Mesenchymal stem cell (in vitro differentiated cells and primary cell): ENCODE measurements at regions not wholly inside any gene's neighbourhood (a gene's known extent, or its start where the extent isn't known, plus 50 kb on each side); places are given as distances from the start of the nearest gene placed in this dataset.

Experiments
- DNase-seq: peaks from one replicate; pipeline ENCODE4 v3.0.0-alpha.2; 2013
- H2AFZ ChIP-seq: one replicate; pipeline ENCODE4 v1.6.1; 2013; ENCODE audit warnings: low read depth, mild to moderate bottlenecking, control low read depth, inconsistent platforms, low read length, moderate library complexity
- H2AK5ac ChIP-seq: 2 replicates; pipeline ENCODE4 v1.6.1; 2013; ENCODE audit warnings: low read length, moderate library complexity, mild to moderate bottlenecking, inconsistent platforms; ENCODE audit not compliant: severe bottlenecking
- H2BK120ac ChIP-seq: one replicate; pipeline ENCODE4 v1.6.1; 2013; ENCODE audit warnings: low read depth, mild to moderate bottlenecking, inconsistent platforms, low read length, moderate library complexity
- H2BK12ac ChIP-seq, 2 experiments: one replicate each; pipeline ENCODE4 v1.6.1; 2013; ENCODE audit warnings: inconsistent platforms in 2 of 2, low read length in 2 of 2, mild to moderate bottlenecking in 2 of 2, moderate library complexity in 2 of 2, control low read depth in 1 of 2
- H2BK15ac ChIP-seq: one replicate; pipeline ENCODE4 v1.6.1; 2013; ENCODE audit warnings: mild to moderate bottlenecking, low read depth, inconsistent platforms; ENCODE audit not compliant: poor library complexity, severe bottlenecking
- H2BK5ac ChIP-seq: 2 replicates; pipeline ENCODE4 v1.6.1; 2013; ENCODE audit warnings: low read depth, mild to moderate bottlenecking, low read length, control low read depth, inconsistent platforms; ENCODE audit not compliant: poor library complexity, severe bottlenecking
- H3K14ac ChIP-seq, 2 experiments: one replicate each; pipeline ENCODE4 v1.6.1; 2013; ENCODE audit warnings: inconsistent platforms in 2 of 2, low read length in 2 of 2, control low read depth in 1 of 2, mild to moderate bottlenecking in 1 of 2, moderate library complexity in 1 of 2
- H3K18ac ChIP-seq, 2 experiments: one replicate each; pipeline ENCODE4 v1.6.1; 2013; ENCODE audit warnings: inconsistent platforms in 2 of 2, low read length in 2 of 2, control low read depth in 1 of 2, low read depth in 1 of 2, mild to moderate bottlenecking in 1 of 2
- H3K23ac ChIP-seq, 2 experiments: one replicate each; pipeline ENCODE4 v1.6.1; 2013; ENCODE audit warnings: inconsistent platforms in 2 of 2, low read length in 2 of 2, mild to moderate bottlenecking in 2 of 2, moderate library complexity in 2 of 2, control low read depth in 1 of 2
- H3K27ac ChIP-seq: 2 replicates; pipeline ENCODE4 v1.5.1; 2013; ENCODE audit warnings: mild to moderate bottlenecking, moderate library complexity, low read length, control low read depth, inconsistent platforms; ENCODE audit not compliant: poor library complexity, severe bottlenecking
- H3K27me3 ChIP-seq, 2 experiments: 2 replicates each; pipeline versions ENCODE4 v1.6.1 to v1.7.0; 2013; ENCODE audit warnings: low read length in 2 of 2, mild to moderate bottlenecking in 2 of 2, moderate library complexity in 2 of 2, control low read depth in 1 of 2, inconsistent platforms in 1 of 2; ENCODE audit not compliant: control insufficient read depth in 1 of 2, insufficient read depth in 1 of 2
- H3K36me3 ChIP-seq, 2 experiments: 2 replicates each; pipeline versions ENCODE4 v1.6.1 to v1.7.0; 2013; ENCODE audit warnings: low read length in 2 of 2, control low read depth in 1 of 2, inconsistent platforms in 1 of 2, low read depth in 1 of 2, mild to moderate bottlenecking in 1 of 2; ENCODE audit not compliant: insufficient read depth in 2 of 2, control insufficient read depth in 1 of 2
- H3K4ac ChIP-seq, 2 experiments: one replicate each; pipeline ENCODE4 v1.6.1; 2013; ENCODE audit warnings: inconsistent platforms in 2 of 2, low read length in 2 of 2, mild to moderate bottlenecking in 2 of 2, moderate library complexity in 2 of 2, control low read depth in 1 of 2, low read depth in 1 of 2
- H3K4me1 ChIP-seq: 2 replicates; pipeline ENCODE4 v1.6.1; 2013; ENCODE audit warnings: low read depth, low read length, control low read depth; ENCODE audit not compliant: control insufficient read depth, insufficient read depth
- H3K4me2 ChIP-seq: 2 replicates; pipeline ENCODE4 v1.6.1; 2013; ENCODE audit warnings: low read length, mild to moderate bottlenecking, inconsistent platforms; ENCODE audit not compliant: poor library complexity, severe bottlenecking
- H3K4me3 ChIP-seq, 2 experiments: 2 replicates each; pipeline versions ENCODE4 v1.5.1 to v1.7.0; 2013; ENCODE audit warnings: low read length in 2 of 2, mild to moderate bottlenecking in 2 of 2, control low read depth in 1 of 2, low read depth in 1 of 2; ENCODE audit not compliant: insufficient read depth in 1 of 2
- H3K79me1 ChIP-seq: replicated peaks from 2 replicates; pipeline ENCODE4 v1.6.1; 2013; ENCODE audit warnings: mild to moderate bottlenecking, control low read depth, low read length, inconsistent platforms; ENCODE audit not compliant: poor library complexity, severe bottlenecking
- H3K9ac ChIP-seq: 2 replicates; pipeline ENCODE4 v1.7.0; 2013; ENCODE audit warnings: mild to moderate bottlenecking, low read length, moderate library complexity
- H3K9me3 ChIP-seq: 2 replicates; pipeline ENCODE4 v1.7.0; 2013; ENCODE audit warnings: mild to moderate bottlenecking, low read length; ENCODE audit not compliant: control insufficient read depth
- H4K8ac ChIP-seq: one replicate; pipeline ENCODE4 v1.6.1; 2013; ENCODE audit warnings: inconsistent platforms, mild to moderate bottlenecking, low read length, moderate library complexity
- H4K91ac ChIP-seq: one replicate; pipeline ENCODE4 v1.6.1; 2013; ENCODE audit warnings: mild to moderate bottlenecking, low read length, inconsistent platforms
- WGBS: methylation state at CpG from one replicate; pipeline ENCODE4 v1.1.7; 2013; ENCODE audit warnings: mixed read lengths; 5-methylcytosine and 5-hydroxymethylcytosine counted together

GRCh38 chr5:116664988-116665387 lies 90.4 kb upstream of the SEMA6A start:
- H3K79me1 ChIP-seq, result no peaks in the 10 kb centered on the region
- no peak overlapping the region for H2BK5ac ChIP-seq
- no peak overlapping the region for H2AFZ ChIP-seq
- H3K36me3 ChIP-seq, result no peaks in the 10 kb centered on the region
- 66% methylated on average over 5 of the region's 5 CpGs for WGBS
- no peak overlapping the region for H3K14ac ChIP-seq
- no peak overlapping the region for H3K27ac ChIP-seq
- no peak overlapping the region for H2BK12ac ChIP-seq
- no peak overlapping the region for H3K4me3 ChIP-seq
- H2BK15ac ChIP-seq, result no peak overlapping the region
- H3K27me3 ChIP-seq, result peaks cover 0 to 6% of the 10 kb centered on the region in 2 experiments
- H2AK5ac ChIP-seq, result no peak overlapping the region
- H3K9ac ChIP-seq, result no peak overlapping the region
- no peak for DNase-seq
- no peak overlapping the region for H3K18ac ChIP-seq
- H3K9me3 ChIP-seq, result peaks cover 8% of the 10 kb centered on the region
- no peak overlapping the region for H3K4me2 ChIP-seq
- H4K91ac ChIP-seq, result no peak overlapping the region
- H4K8ac ChIP-seq, result no peak overlapping the region
- H3K4ac ChIP-seq, result no peak overlapping the region
- no peak overlapping the region for H3K23ac ChIP-seq
- H3K4me1 ChIP-seq, result no peaks in the 10 kb centered on the region
- no peak overlapping the region for H2BK120ac ChIP-seq

GRCh38 chr5:116663081-116663480 lies 88.5 kb upstream of the SEMA6A start:
- Histone ChIP-seq H3K4me2 (no peak overlapping the region), H4K8ac (no peak overlapping the region), H3K18ac (no peak overlapping the region), H2BK12ac (no peak overlapping the region), H3K4me3 (no peak overlapping the region), H2BK15ac (no peak overlapping the region), H3K27me3 (peaks cover 0 to 6% of the 10 kb centered on the region in 2 experiments), H3K14ac (no peak overlapping the region), H3K79me1 (no peaks in the 10 kb centered on the region), H2BK120ac (no peak overlapping the region), H3K4me1 (no peaks in the 10 kb centered on the region), H3K4ac (no peak overlapping the region), H4K91ac (no peak overlapping the region), H3K9ac (no peak overlapping the region), H3K27ac (no peak overlapping the region), H2AFZ (no peak overlapping the region), H3K23ac (no peak overlapping the region), H2BK5ac (no peak overlapping the region), H3K9me3 (peaks cover 8% of the 10 kb centered on the region), H3K36me3 (no peaks in the 10 kb centered on the region), H2AK5ac (no peak overlapping the region)
- DNase-seq, result no peak
- WGBS, result no CpG with 5 or more reads among the region's 1 CpG

- Histone ChIP-seq H3K9me3 (peaks cover 8% of the 10 kb centered on the region), H3K36me3 (no peaks in the 10 kb centered on the region), H2AFZ (no peak overlapping the region), H3K18ac (no peak overlapping the region), H3K79me1 (no peaks in the 10 kb centered on the region), H2BK5ac (no peak overlapping the region), H3K9ac (no peak overlapping the region), H3K4me3 (no peak overlapping the region), H3K4me1 (no peaks in the 10 kb centered on the region), H2BK120ac (no peak overlapping the region), H3K14ac (peak overlapping the region in 1 of 2 experiments; percentile 59), H4K8ac (no peak overlapping the region), H3K4me2 (no peak overlapping the region), H2BK15ac (no peak overlapping the region), H4K91ac (no peak overlapping the region), H2BK12ac (no peak overlapping the region), H3K27ac (no peak overlapping the region), H2AK5ac (no peak overlapping the region), H3K27me3 (peaks cover 0 to 6% of the 10 kb centered on the region in 2 experiments), H3K23ac (no peak overlapping the region), H3K4ac (no peak overlapping the region)
- DNase-seq, result no peak
- 70% methylated on average over 4 of the region's 4 CpGs for WGBS
Observed at GRCh38 chr5:116661419-116661818, 86.8 kb upstream of the SEMA6A start.

- no peak for DNase-seq
- Histone ChIP-seq H2BK5ac (no peak overlapping the region), H3K4ac (no peak overlapping the region), H2BK15ac (no peak overlapping the region), H2AFZ (no peak overlapping the region), H2BK12ac (no peak overlapping the region), H3K27me3 (peaks cover 0 to 6% of the 10 kb centered on the region in 2 experiments), H3K9ac (no peak overlapping the region), H3K79me1 (no peaks in the 10 kb centered on the region), H3K14ac (no peak overlapping the region), H3K4me1 (no peaks in the 10 kb centered on the region), H3K36me3 (no peaks in the 10 kb centered on the region), H4K8ac (no peak overlapping the region), H3K4me2 (no peak overlapping the region), H2AK5ac (no peak overlapping the region), H4K91ac (no peak overlapping the region), H3K27ac (no peak overlapping the region), H2BK120ac (no peak overlapping the region), H3K23ac (no peak overlapping the region), H3K9me3 (peaks cover 8% of the 10 kb centered on the region), H3K4me3 (no peak overlapping the region), H3K18ac (no peak overlapping the region)
- 94% methylated on average over 5 of the region's 5 CpGs for WGBS
Observed at GRCh38 chr5:116660929-116661328, 86.3 kb upstream of the SEMA6A start.
